Smooth muscle cell (in vitro differentiated cells): ENCODE measurements at regions not wholly inside any gene's neighbourhood (a gene's known extent, or its start where the extent isn't known, plus 50 kb on each side); places are given as distances from the start of the nearest gene placed in this dataset.

Experiments used
- DNase-seq: peaks from one replicate; lab custom pipeline; 2025; ENCODE audit not compliant: unreplicated experiment; lab: John Stamatoyannopoulos, UW
- H2AFZ ChIP-seq: fragments of 200-600 bp; sonication (generic); 2 replicates; pipeline ENCODE4 v1.6.0; 2016; ENCODE audit warnings: antibody characterized with exemption, low read depth, mild to moderate bottlenecking
- H3F3A ChIP-seq: fragments of 200-600 bp; sonication (generic); 2 replicates; pipeline ENCODE4 v1.6.0; 2017; ENCODE audit warnings: antibody characterized with exemption, low read depth
- H3K27ac ChIP-seq: fragments of 200-600 bp; sonication (generic); 2 replicates; pipeline ENCODE4 v1.5.1; 2016; ENCODE audit warnings: low read depth, mild to moderate bottlenecking
- H3K27me3 ChIP-seq: fragments of 200-600 bp; sonication (generic); 2 replicates; pipeline ENCODE4 v1.6.1; 2016; ENCODE audit warnings: low read depth, mild to moderate bottlenecking
- H3K36me3 ChIP-seq: fragments of 200-600 bp; sonication (generic); 2 replicates; pipeline ENCODE4 v1.5.1; 2016; ENCODE audit warnings: low read depth
- H3K4me1 ChIP-seq: fragments of 200-600 bp; sonication (generic); 2 replicates; pipeline ENCODE4 v1.5.1; 2016; ENCODE audit warnings: low read depth
- H3K4me2 ChIP-seq: fragments of 200-600 bp; sonication (generic); 2 replicates; pipeline ENCODE4 v1.6.0; 2016; ENCODE audit warnings: mild to moderate bottlenecking
- H3K4me3 ChIP-seq: fragments of 200-600 bp; sonication (generic); 2 replicates; pipeline ENCODE4 v1.5.1; 2016; ENCODE audit warnings: mild to moderate bottlenecking
- H3K79me2 ChIP-seq: fragments of 200-600 bp; sonication (generic); 2 replicates; pipeline ENCODE4 v1.6.0; 2016; ENCODE audit warnings: low read depth, mild to moderate bottlenecking
- H3K9ac ChIP-seq: fragments of 200-600 bp; sonication (generic); 2 replicates; pipeline ENCODE4 v1.6.0; 2016; ENCODE audit warnings: low read depth
- H3K9me3 ChIP-seq: fragments of 200-600 bp; sonication (generic); replicated peaks from 2 replicates; pipeline ENCODE4 v1.5.1; 2016; ENCODE audit warnings: low read depth
- H4K20me1 ChIP-seq: fragments of 200-600 bp; sonication (generic); 2 replicates; pipeline ENCODE4 v1.6.0; 2016; ENCODE audit warnings: low read depth
- CTCF ChIP-seq: fragments of 200-600 bp; sonication (generic); IDR thresholded peaks from 2 replicates; pipeline ENCODE4 v1.5.1; 2017; ENCODE audit warnings: borderline replicate concordance, mild to moderate bottlenecking, antibody characterized with exemption; ENCODE audit not compliant: insufficient read depth, poor library complexity, severe bottlenecking
- WGBS: methylation state at CpG from one replicate; pipeline ENCODE4 v1.1.7; 2016; ENCODE audit warnings: low lambda C conversion rate; 5-methylcytosine and 5-hydroxymethylcytosine counted together

- DNase-seq = no peak
- Histone ChIP-seq H3K27me3 (peaks cover 3% of the 10 kb centered on the region), H3K9me3 (no peaks in the 10 kb centered on the region), H3K36me3 (no peaks in the 10 kb centered on the region), H3K9ac (no peak overlapping the region), H3K79me2 (no peaks in the 10 kb centered on the region), H3K4me2 (no peak overlapping the region), H3K4me1 (no peaks in the 10 kb centered on the region), H3K4me3 (no peak overlapping the region), H2AFZ (no peak overlapping the region), H4K20me1 (no peaks in the 10 kb centered on the region), H3F3A (no peaks in the 10 kb centered on the region), H3K27ac (no peak overlapping the region)
- no peak for TF ChIP-seq CTCF
Observed at GRCh38 chr4:14188214-14188613, 560.7 kb upstream of the BOD1L1 start.

GRCh38 chr4:14193601-14194000 is 566.1 kb upstream of the BOD1L1 start:
- Histone ChIP-seq H3K4me3 (no peak overlapping the region), H3K79me2 (no peaks in the 10 kb centered on the region), H3K27me3 (peaks cover 3% of the 10 kb centered on the region), H3K9me3 (no peaks in the 10 kb centered on the region), H3K4me1 (no peaks in the 10 kb centered on the region), H3F3A (no peaks in the 10 kb centered on the region), H2AFZ (no peak overlapping the region), H3K4me2 (no peak overlapping the region), H3K9ac (no peak overlapping the region), H3K36me3 (no peaks in the 10 kb centered on the region), H3K27ac (no peak overlapping the region), H4K20me1 (no peaks in the 10 kb centered on the region)
- DNase-seq = no peak
- 94% methylated on average over 1 of the region's 1 CpG for WGBS
- no peak for TF ChIP-seq CTCF

- no peaks in the 10 kb centered on the region for H3K9me3 ChIP-seq
Observed at GRCh38 chr4:14196131-14196530, 568.6 kb upstream of the BOD1L1 start.

More at GRCh38 chr4:14196131-14196530, 568.6 kb upstream of the BOD1L1 start:
- peak; percentile 3 for DNase-seq
- Histone ChIP-seq H3K27ac (no peak overlapping the region), H3K4me2 (no peak overlapping the region), H4K20me1 (no peaks in the 10 kb centered on the region), H3K4me3 (no peak overlapping the region), H3K27me3 (no peaks in the 10 kb centered on the region), H3F3A (no peaks in the 10 kb centered on the region), H2AFZ (no peak overlapping the region), H3K79me2 (no peaks in the 10 kb centered on the region), H3K4me1 (no peaks in the 10 kb centered on the region), H3K36me3 (no peaks in the 10 kb centered on the region), H3K9ac (no peak overlapping the region)
- 16% methylated on average over 7 of the region's 7 CpGs for WGBS
- TF ChIP-seq CTCF = no peak
